ENCODE measurements at regions not wholly inside any gene's neighbourhood (a gene's known extent, or its start where the extent isn't known, plus 50 kb on each side); places are given as distances from the start of the nearest gene placed in this dataset.

- Mint-ChIP-seq H3K4me3 (no peak overlapping the region), H3K9me3 (ENCODE audit: low read depth) (peaks cover 3% of the 10 kb centered on the region), H3K4me1 (no peaks in the 10 kb centered on the region), H3K27me3 (peaks cover 3% of the 10 kb centered on the region), H3K36me3 (ENCODE audit: low read depth) (no peaks in the 10 kb centered on the region), H3K27ac (no peak overlapping the region)
- ChIA-PET POLR2A (no interaction called here), CTCF (no interaction called here)
- intact Hi-C loops (cut with DNase I, micrococcal nuclease), result no loop called here
- no peak for ATAC-seq
- no peak for DNase-seq
Measured at GRCh38 chr18:77974329-77974728, 724.7 kb downstream of the GALR1 start.

- Mint-ChIP-seq H3K4me3 (no peak overlapping the region), H3K27ac (no peak overlapping the region), H3K36me3 (ENCODE audit: low read depth) (no peaks in the 10 kb centered on the region), H3K9me3 (ENCODE audit: low read depth) (peaks cover 3% of the 10 kb centered on the region), H3K27me3 (no peaks in the 10 kb centered on the region), H3K4me1 (no peaks in the 10 kb centered on the region)
- POLR2A ChIA-PET, result no interaction called here
- CTCF ChIA-PET, result no interaction called here
- DNase-seq, result no peak
- intact Hi-C loops (cut with DNase I, micrococcal nuclease), result no loop called here
- ATAC-seq, result no peak
Measured at GRCh38 chr18:77977331-77977730, 727.7 kb downstream of the GALR1 start.

- Mint-ChIP-seq H3K27me3 (peaks cover 3% of the 10 kb centered on the region), H3K4me3 (no peak overlapping the region), H3K36me3 (ENCODE audit: low read depth) (no peaks in the 10 kb centered on the region), H3K9me3 (ENCODE audit: low read depth) (peaks cover 6% of the 10 kb centered on the region), H3K4me1 (no peaks in the 10 kb centered on the region), H3K27ac (no peak overlapping the region)
- intact Hi-C loops (cut with DNase I, micrococcal nuclease), result no loop called here
- no peak for ATAC-seq
- ChIA-PET POLR2A (no interaction called here), CTCF (no interaction called here)
- DNase-seq, result no peak
Measured at GRCh38 chr18:77980275-77980674, 730.6 kb downstream of the GALR1 start.

GRCh38 chr18:77981874-77982273 lies 732.2 kb downstream of the GALR1 start:
- H3K27ac Mint-ChIP-seq, result no peak overlapping the region
- no peak for ATAC-seq
- no peak overlapping the region for H3K4me3 Mint-ChIP-seq
- no peak for DNase-seq
- CTCF ChIA-PET, result interaction anchor here (1.4 kb wide), 1 partner anchor 80 kb away, joined by 3 read pairs; no protein-coding TSS in a partner anchor
- POLR2A ChIA-PET, result no interaction called here
- H3K36me3 Mint-ChIP-seq (ENCODE audit: low read depth), result no peaks in the 10 kb centered on the region
- intact Hi-C loops (cut with DNase I, micrococcal nuclease), result no loop called here
- H3K9me3 Mint-ChIP-seq (ENCODE audit: low read depth), result peaks cover 6% of the 10 kb centered on the region
- H3K27me3 Mint-ChIP-seq, result peaks cover 3% of the 10 kb centered on the region
- H3K4me1 Mint-ChIP-seq, result no peaks in the 10 kb centered on the region

GRCh38 chr18:77983270-77983669 lies 733.6 kb downstream of the GALR1 start:
- intact Hi-C loops (cut with DNase I, micrococcal nuclease), result no loop called here
- CTCF ChIA-PET, result interaction anchor here (1.4 kb wide), 1 partner anchor 81 kb away, joined by 3 read pairs; no protein-coding TSS in a partner anchor
- ATAC-seq (no peak), DNase-seq (no peak)
- Mint-ChIP-seq H3K4me1 (no peaks in the 10 kb centered on the region), H3K27me3 (peaks cover 3% of the 10 kb centered on the region), H3K36me3 (ENCODE audit: low read depth) (no peaks in the 10 kb centered on the region), H3K9me3 (ENCODE audit: low read depth) (peaks cover 6% of the 10 kb centered on the region), H3K27ac (no peak overlapping the region), H3K4me3 (no peak overlapping the region)
- POLR2A ChIA-PET, result no interaction called here

- ATAC-seq (no peak), DNase-seq (no peak)
- ChIA-PET POLR2A (no interaction called here), CTCF (interaction anchor here (0.6 kb wide), 2 partner anchors 184 to 1001 kb away, joined by 3 to 4 read pairs; no protein-coding TSS in a partner anchor)
- Mint-ChIP-seq H3K9me3 (ENCODE audit: low read depth) (peaks cover 2% of the 10 kb centered on the region), H3K4me1 (no peaks in the 10 kb centered on the region), H3K27ac (no peak overlapping the region), H3K36me3 (ENCODE audit: low read depth) (no peaks in the 10 kb centered on the region), H3K4me3 (no peak overlapping the region), H3K27me3 (peaks cover 3% of the 10 kb centered on the region)
- intact Hi-C loops (cut with DNase I, micrococcal nuclease), result no loop called here
Measured at GRCh38 chr18:77984178-77984577, 734.5 kb downstream of the GALR1 start.

- ATAC-seq, result no peak
- intact Hi-C loops (cut with DNase I, micrococcal nuclease), result no loop called here
- no peak for DNase-seq
- Mint-ChIP-seq H3K27me3 (peaks cover 3% of the 10 kb centered on the region), H3K27ac (no peak overlapping the region), H3K9me3 (ENCODE audit: low read depth) (peaks cover 2% of the 10 kb centered on the region), H3K36me3 (ENCODE audit: low read depth) (no peaks in the 10 kb centered on the region), H3K4me1 (no peaks in the 10 kb centered on the region), H3K4me3 (no peak overlapping the region)
- CTCF ChIA-PET, result no interaction called here
- POLR2A ChIA-PET, result no interaction called here
Measured at GRCh38 chr18:77984833-77985232, 735.2 kb downstream of the GALR1 start.

GRCh38 chr18:77985526-77986281 lies 736.1 kb downstream of the GALR1 start:
- peaks cover 3% of the 10 kb centered on the region for H3K27me3 Mint-ChIP-seq
- H3K36me3 Mint-ChIP-seq (ENCODE audit: low read depth), result no peaks in the 10 kb centered on the region
- intact Hi-C loops (cut with DNase I, micrococcal nuclease), result no loop called here
- H3K27ac Mint-ChIP-seq, result no peak overlapping the region
- ATAC-seq (no peak), DNase-seq (no peak)
- no peaks in the 10 kb centered on the region for H3K4me1 Mint-ChIP-seq
- POLR2A ChIA-PET, result no interaction called here
- H3K9me3 Mint-ChIP-seq (ENCODE audit: low read depth), result peaks cover 2% of the 10 kb centered on the region
- CTCF ChIA-PET, result no interaction called here
- H3K4me3 Mint-ChIP-seq, result no peak overlapping the region

- H3K4me1 Mint-ChIP-seq, result no peaks in the 10 kb centered on the region
- POLR2A ChIA-PET, result no interaction called here
- intact Hi-C loops (cut with DNase I, micrococcal nuclease), result no loop called here
- CTCF ChIA-PET, result interaction anchor here (0.5 kb wide), 1 partner anchor 129 kb away, joined by 3 read pairs; no protein-coding TSS in a partner anchor
- H3K27ac Mint-ChIP-seq, result no peak overlapping the region
- H3K27me3 Mint-ChIP-seq, result peaks cover 2% of the 10 kb centered on the region
- H3K36me3 Mint-ChIP-seq (ENCODE audit: low read depth), result no peaks in the 10 kb centered on the region
- ATAC-seq, result no peak
- H3K4me3 Mint-ChIP-seq, result no peak overlapping the region
- no peak for DNase-seq
- no peaks in the 10 kb centered on the region for H3K9me3 Mint-ChIP-seq (ENCODE audit: low read depth)
Measured at GRCh38 chr18:77990131-77990530, 740.5 kb downstream of the GALR1 start.

GRCh38 chr18:77990901-77991300 lies 741.3 kb downstream of the GALR1 start:
- H3K4me3 Mint-ChIP-seq, result no peak overlapping the region
- H3K9me3 Mint-ChIP-seq (ENCODE audit: low read depth), result no peaks in the 10 kb centered on the region
- peaks cover 2% of the 10 kb centered on the region for H3K27me3 Mint-ChIP-seq
- no peak for ATAC-seq
- intact Hi-C loops (cut with DNase I, micrococcal nuclease), result no loop called here
- DNase-seq, result no peak
- no peaks in the 10 kb centered on the region for H3K36me3 Mint-ChIP-seq (ENCODE audit: low read depth)
- ChIA-PET POLR2A (no interaction called here), CTCF (no interaction called here)
- H3K4me1 Mint-ChIP-seq, result no peaks in the 10 kb centered on the region
- no peak overlapping the region for H3K27ac Mint-ChIP-seq

- Mint-ChIP-seq H3K36me3 (ENCODE audit: low read depth) (no peaks in the 10 kb centered on the region), H3K9me3 (ENCODE audit: low read depth) (no peaks in the 10 kb centered on the region), H3K4me3 (no peak overlapping the region), H3K27me3 (peaks cover 3% of the 10 kb centered on the region), H3K27ac (no peak overlapping the region), H3K4me1 (no peaks in the 10 kb centered on the region)
- ATAC-seq, result no peak
- POLR2A ChIA-PET, result no interaction called here
- CTCF ChIA-PET, result no interaction called here
- no peak for DNase-seq
- intact Hi-C loops (cut with DNase I, micrococcal nuclease), result no loop called here
Measured at GRCh38 chr18:77992057-77992456, 742.4 kb downstream of the GALR1 start.

GRCh38 chr18:77993188-77993981 lies 743.7 kb downstream of the GALR1 start:
- H3K27ac Mint-ChIP-seq, result no peak overlapping the region
- H3K4me3 Mint-ChIP-seq, result no peak overlapping the region
- ChIA-PET POLR2A (no interaction called here), CTCF (no interaction called here)
- no peaks in the 10 kb centered on the region for H3K36me3 Mint-ChIP-seq (ENCODE audit: low read depth)
- no peak for DNase-seq
- H3K4me1 Mint-ChIP-seq, result no peaks in the 10 kb centered on the region
- ATAC-seq, result no peak
- H3K27me3 Mint-ChIP-seq, result peaks cover 4% of the 10 kb centered on the region
- intact Hi-C loops (cut with DNase I, micrococcal nuclease), result no loop called here
- no peaks in the 10 kb centered on the region for H3K9me3 Mint-ChIP-seq (ENCODE audit: low read depth)
